GM18511 (cell line): ENCODE measurements at regions not wholly inside any gene's neighbourhood (a gene's known extent, or its start where the extent isn't known, plus 50 kb on each side); places are given as distances from the start of the nearest gene placed in this dataset.

Experiments
- ATAC-seq: cut with Tn5 transposase; IDR thresholded peaks from one replicate; pipeline ENCODE4 v1.9.1; 2021; ENCODE audit warnings: mild to moderate bottlenecking, moderate library complexity; ENCODE audit not compliant: unreplicated experiment

GRCh38 chr20:63089051-63089907 lies 82.5 kb upstream of the BHLHE23 start:
- no peak for ATAC-seq

- no peak for ATAC-seq
Observed at GRCh38 chr20:63087872-63088680, 81.3 kb upstream of the BHLHE23 start.

- no peak for ATAC-seq
Observed at GRCh38 chr20:63087236-63087871, 80.6 kb upstream of the BHLHE23 start.

- no peak for ATAC-seq
Observed at GRCh38 chr20:63086421-63087235, 79.9 kb upstream of the BHLHE23 start.

GRCh38 chr20:63085151-63085861 lies 78.5 kb upstream of the BHLHE23 start:
- ATAC-seq = no peak

GRCh38 chr20:63084563-63084927 lies 77.8 kb upstream of the BHLHE23 start:
- no peak for ATAC-seq

- no peak for ATAC-seq
Observed at GRCh38 chr20:63083831-63084562, 77.2 kb upstream of the BHLHE23 start.

- ATAC-seq = no peak
Observed at GRCh38 chr20:63082939-63083735, 76.4 kb upstream of the BHLHE23 start.

- no peak for ATAC-seq
Observed at GRCh38 chr20:63082308-63082938, 75.7 kb upstream of the BHLHE23 start.

- no peak for ATAC-seq
Observed at GRCh38 chr20:63081831-63082230, 75.1 kb upstream of the BHLHE23 start.

- ATAC-seq = no peak
Observed at GRCh38 chr20:63081351-63081750, 74.6 kb upstream of the BHLHE23 start.

- ATAC-seq = no peak
Observed at GRCh38 chr20:63080811-63081210, 74.0 kb upstream of the BHLHE23 start.

- no peak for ATAC-seq
Observed at GRCh38 chr20:63080411-63080810, 73.6 kb upstream of the BHLHE23 start.

- no peak for ATAC-seq
Observed at GRCh38 chr20:63079971-63080370, 73.2 kb upstream of the BHLHE23 start.

- no peak for ATAC-seq
Observed at GRCh38 chr20:63077705-63078104, 70.9 kb upstream of the BHLHE23 start.

GRCh38 chr20:63076421-63076820 lies 69.7 kb upstream of the BHLHE23 start:
- ATAC-seq = no peak

GRCh38 chr20:63074631-63075030 lies 67.9 kb upstream of the BHLHE23 start:
- no peak for ATAC-seq

GRCh38 chr20:63074182-63074581 lies 67.4 kb upstream of the BHLHE23 start:
- ATAC-seq = no peak
